ENCODE measurements at regions not wholly inside any gene's neighbourhood (a gene's known extent, or its start where the extent isn't known, plus 50 kb on each side); places are given as distances from the start of the nearest gene placed in this dataset.

GRCh38 chr3:151990696-151991376 is 117.4 kb downstream of the SUCNR1 start:
- TF ChIP-seq PATZ1 (CRISPR knock-in tag; IDR thresholded peaks at IDR 0.05; ENCODE audit: borderline replicate concordance) (no peak), TCF4 (CRISPR knock-in tag; IDR thresholded peaks at IDR 0.05; ENCODE audit: borderline replicate concordance) (no peak), CSRNP3 (CRISPR knock-in tag; IDR thresholded peaks at IDR 0.05) (no peak), ZFP3 (CRISPR knock-in tag; IDR thresholded peaks at IDR 0.05) (no peak), ARNTL (CRISPR knock-in tag; IDR thresholded peaks at IDR 0.05; ENCODE audit: borderline replicate concordance, low read depth) (no peak), ZC3H10 (CRISPR knock-in tag; IDR thresholded peaks at IDR 0.05) (no peak), SNAI2 (CRISPR knock-in tag; IDR thresholded peaks at IDR 0.05) (no peak), OSR1 (CRISPR knock-in tag; IDR thresholded peaks at IDR 0.05) (no peak)
